GM12892 (cell line): ENCODE measurements at regions not wholly inside any gene's neighbourhood (a gene's known extent, or its start where the extent isn't known, plus 50 kb on each side); places are given as distances from the start of the nearest gene placed in this dataset.

ENCODE experiments used
- POLR2A ChIP-seq: IDR thresholded peaks from 2 replicates; pipeline ENCODE4 v1.6.1; 2011; ENCODE audit warnings: low read depth, low read length, control low read depth
- POLR2AphosphoS5 ChIP-seq: IDR thresholded peaks from 2 replicates; pipeline ENCODE4 v1.6.1; 2011; ENCODE audit warnings: low read depth, low read length, control low read depth
- TAF1 ChIP-seq: IDR thresholded peaks from 2 replicates; pipeline ENCODE4 v1.6.1; 2011; ENCODE audit warnings: low read depth, mild to moderate bottlenecking, control low read depth, low read length, borderline replicate concordance

- TF ChIP-seq POLR2A (no peak), POLR2AphosphoS5 (no peak), TAF1 (no peak)
Observed at GRCh38 chr6:51352506-51353029, 533.9 kb downstream of the TFAP2B start.
